Aorta (tissue), 5 donors: ENCODE measurements at regions not wholly inside any gene's neighbourhood (a gene's known extent, or its start where the extent isn't known, plus 50 kb on each side); places are given as distances from the start of the nearest gene placed in this dataset.

Experiments used
- ATAC-seq: fragments of 200-7000 bp; cut with Tn5 transposase; one replicate; pipeline ENCODE4 v1.9.1; 2022; ENCODE audit warnings: moderate library complexity; ENCODE audit not compliant: low FRiP score
- DNase-seq, 2 donors: peaks; one replicate each; pipeline ENCODE4 v3.0.0-alpha.2; 2020
- H3K27ac ChIP-seq, 2 donors: one replicate each; pipeline ENCODE4 v1.5.1; 2013; ENCODE audit warnings: low read length in 2 of 2, mild to moderate bottlenecking in 2 of 2, moderate library complexity in 2 of 2, control low read depth in 1 of 2, inconsistent platforms in 1 of 2, low read depth in 1 of 2
- H3K27me3 ChIP-seq, 2 donors: one replicate each; pipeline ENCODE4 v1.6.1; 2013; ENCODE audit warnings: control low read depth in 1 of 2, low read length in 1 of 2, mild to moderate bottlenecking in 1 of 2, moderate library complexity in 1 of 2; ENCODE audit not compliant: insufficient read depth in 2 of 2, control insufficient read depth in 1 of 2
- H3K36me3 ChIP-seq, 2 donors: one replicate each; pipeline ENCODE4 v1.6.1; 2013; ENCODE audit warnings: control low read depth in 1 of 2, low read length in 1 of 2, mild to moderate bottlenecking in 1 of 2; ENCODE audit not compliant: insufficient read depth in 2 of 2, control insufficient read depth in 1 of 2
- H3K4me1 ChIP-seq, 2 donors: one replicate each; pipeline ENCODE4 v1.6.1; 2013; ENCODE audit warnings: low read length in 2 of 2, control low read depth in 1 of 2, mild to moderate bottlenecking in 1 of 2, moderate library complexity in 1 of 2; ENCODE audit not compliant: insufficient read depth in 2 of 2, control insufficient read depth in 1 of 2
- H3K4me3 ChIP-seq, 2 donors: one replicate each; pipeline ENCODE4 v1.5.1; 2013; ENCODE audit warnings: low read length in 2 of 2, control low read depth in 1 of 2, mild to moderate bottlenecking in 1 of 2
- H3K9me3 ChIP-seq: one replicate; pipeline ENCODE4 v1.6.1; 2013; ENCODE audit warnings: mild to moderate bottlenecking, low read length; ENCODE audit not compliant: control insufficient read depth
- WGBS, 2 donors: extraction: QIAGEN DNeasy Blood & Tissue Kit; methylation state at CpG; one replicate each; pipeline ENCODE4 v1.1.7; 2013; 5-methylcytosine and 5-hydroxymethylcytosine counted together
- intact Hi-C, 2 donors: fragments of 100-400 bp; cut with DNase I; formaldehyde crosslinking; loops; one replicate each; pipeline versions ENCODE4 v1.14.2 to v1.15.0; 2022
- donor health status: healthy with polysubstance abuse.
- donor health status: Bipolar disorder and iron deficiency.
- donor health status: DM: no; HTN: no; CAD: no.
- donor health status: DM: no; HTN: no; CAD: no.
- donor health status: DM: yes; HTN: yes; CAD: no.

DNA sequence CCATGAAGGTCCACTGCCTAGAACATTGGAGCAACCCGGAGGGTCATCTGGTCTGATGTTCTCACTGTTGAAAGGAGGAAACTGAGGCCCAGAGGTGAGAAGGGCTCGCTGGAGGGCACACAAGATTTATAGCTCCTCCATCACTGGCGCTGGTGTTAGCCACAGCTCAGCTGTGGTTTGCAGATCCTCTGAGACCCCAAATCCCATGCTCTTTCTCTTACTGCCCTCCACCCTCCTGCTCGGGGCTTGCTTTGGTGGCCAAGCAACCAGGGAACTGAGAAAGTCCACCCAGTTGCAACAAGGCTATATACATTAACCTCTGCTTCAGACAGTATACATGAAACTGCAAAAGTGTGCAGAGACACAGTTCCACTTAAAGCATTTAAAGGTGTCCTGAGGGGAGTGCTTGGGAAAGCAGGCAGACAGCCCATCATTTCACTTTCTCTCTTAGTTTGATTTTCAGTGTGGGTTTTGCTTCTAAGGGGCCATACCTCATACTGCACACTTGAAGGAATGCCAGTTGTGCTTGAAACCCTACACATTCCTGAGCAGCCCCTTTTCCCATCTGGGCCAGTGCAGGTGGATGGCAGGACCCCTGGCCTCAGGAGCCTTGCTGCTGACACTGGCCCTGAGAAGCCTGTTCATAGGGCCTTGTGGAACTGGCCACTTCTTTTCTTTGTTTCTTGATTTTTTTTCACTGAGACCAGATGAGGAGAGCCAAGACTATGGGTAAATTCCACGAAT, 347.6 kb downstream of the CDC5L start:
- no peak for ATAC-seq
- Histone ChIP-seq H3K27me3 (no peaks in the 10 kb centered on the region), H3K4me3 (no peak overlapping the region), H3K9me3 (no peaks in the 10 kb centered on the region), H3K4me1 (no peaks in the 10 kb centered on the region), H3K27ac (no peak overlapping the region), H3K36me3 (no peaks in the 10 kb centered on the region)
- intact Hi-C loops = no loop called here
- DNase-seq = no peak
- WGBS, 2 donors = 89 to 92% methylated on average over 5 of the region's 5 CpGs

DNA sequence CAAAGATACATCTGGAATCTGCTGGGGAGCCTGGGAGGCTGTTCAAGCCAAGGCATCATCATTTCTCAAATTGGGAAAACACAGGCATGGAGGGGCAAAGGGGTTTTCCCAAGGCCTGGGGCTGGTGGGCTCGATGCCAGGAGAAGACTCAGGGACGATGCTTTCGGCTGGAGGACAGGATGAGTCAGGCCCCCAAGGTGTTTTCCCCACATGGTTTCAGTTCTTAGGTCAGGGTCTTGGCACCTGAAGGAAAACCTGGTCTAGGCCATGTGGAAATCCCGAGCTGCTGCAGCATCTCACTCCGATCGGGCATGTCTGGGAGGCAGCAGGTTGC, 348.1 kb downstream of the CDC5L start:
- WGBS, 2 donors = 86 to 87% methylated on average over 6 of the region's 6 CpGs
- DNase-seq (no peak), ATAC-seq (no peak)
- Histone ChIP-seq H3K9me3 (no peaks in the 10 kb centered on the region), H3K36me3 (no peaks in the 10 kb centered on the region), H3K27ac (no peak overlapping the region), H3K27me3 (no peaks in the 10 kb centered on the region), H3K4me1 (no peaks in the 10 kb centered on the region), H3K4me3 (no peak overlapping the region)
- intact Hi-C loops = no loop called here

DNA sequence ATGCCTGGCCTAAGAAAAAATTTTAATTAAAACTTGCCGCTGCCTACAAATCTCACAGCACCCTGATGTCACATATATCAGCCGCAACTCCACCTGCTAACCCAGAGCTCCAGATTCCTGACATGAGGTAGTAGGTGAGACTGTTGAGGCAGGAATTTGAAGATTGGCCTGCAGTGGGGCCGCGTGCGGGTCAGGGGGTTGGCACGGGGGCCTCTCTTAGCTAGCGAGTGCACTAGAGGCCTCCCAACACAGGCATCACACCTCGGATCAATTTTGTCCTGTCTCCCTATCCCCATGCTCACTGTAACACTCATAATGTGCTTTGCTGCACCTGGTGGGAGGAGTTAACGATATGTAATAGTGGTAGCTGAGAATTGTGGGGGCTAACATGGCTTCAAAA, 349.8 kb downstream of the CDC5L start:
- no peaks in the 10 kb centered on the region for H3K36me3 ChIP-seq
- intact Hi-C loops = no loop called here
- DNase-seq = no peak
- WGBS, 2 donors = 95 to 97% methylated on average over 9 of the region's 9 CpGs
- no peak overlapping the region for H3K27ac ChIP-seq
- H3K4me1 ChIP-seq = no peaks in the 10 kb centered on the region
- H3K4me3 ChIP-seq = no peak overlapping the region
- no peaks in the 10 kb centered on the region for H3K9me3 ChIP-seq
- no peak for ATAC-seq
- no peaks in the 10 kb centered on the region for H3K27me3 ChIP-seq

DNA sequence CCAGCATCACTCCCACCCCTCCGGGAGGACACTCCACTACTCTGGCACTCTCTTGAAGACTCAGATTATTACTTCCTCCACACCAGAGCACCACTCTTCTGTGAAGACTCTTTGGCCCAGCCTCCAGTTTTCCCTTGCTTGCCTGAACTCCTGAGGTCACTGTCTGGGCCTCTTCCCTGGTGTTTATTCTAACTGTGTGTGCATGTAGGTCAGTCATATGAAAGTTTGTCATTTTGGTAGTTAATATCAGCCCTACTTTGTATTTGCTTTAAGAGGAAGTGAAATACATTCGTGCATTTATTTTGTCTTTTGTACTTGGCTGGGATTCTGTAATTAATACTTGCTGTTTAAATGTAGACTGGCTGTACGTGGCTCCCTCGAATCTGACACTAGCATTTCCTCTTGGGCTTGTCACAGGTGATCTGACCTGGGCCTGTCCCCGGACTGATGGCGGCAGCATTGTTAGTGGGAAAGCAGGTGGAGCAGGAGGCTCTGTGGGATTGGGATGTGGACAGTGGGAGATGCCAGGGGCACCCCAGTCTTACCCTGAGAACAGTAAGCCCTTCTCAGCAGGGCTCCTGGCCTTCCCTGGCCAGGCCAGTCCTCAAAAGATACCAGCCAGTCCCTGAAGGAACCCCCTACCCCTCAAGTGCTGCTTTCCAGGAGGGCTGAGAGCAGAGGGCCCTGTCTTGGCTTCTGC, 350.5 kb downstream of the CDC5L start:
- WGBS, 2 donors = 88 to 90% methylated on average over 6 of the region's 6 CpGs
- H3K27me3 ChIP-seq = no peaks in the 10 kb centered on the region
- H3K36me3 ChIP-seq = no peaks in the 10 kb centered on the region
- ATAC-seq = no peak
- no peaks in the 10 kb centered on the region for H3K9me3 ChIP-seq
- H3K27ac ChIP-seq = no peak overlapping the region
- no peak overlapping the region for H3K4me3 ChIP-seq
- H3K4me1 ChIP-seq = no peaks in the 10 kb centered on the region
- DNase-seq = no peak
- intact Hi-C loops = no loop called here

DNA sequence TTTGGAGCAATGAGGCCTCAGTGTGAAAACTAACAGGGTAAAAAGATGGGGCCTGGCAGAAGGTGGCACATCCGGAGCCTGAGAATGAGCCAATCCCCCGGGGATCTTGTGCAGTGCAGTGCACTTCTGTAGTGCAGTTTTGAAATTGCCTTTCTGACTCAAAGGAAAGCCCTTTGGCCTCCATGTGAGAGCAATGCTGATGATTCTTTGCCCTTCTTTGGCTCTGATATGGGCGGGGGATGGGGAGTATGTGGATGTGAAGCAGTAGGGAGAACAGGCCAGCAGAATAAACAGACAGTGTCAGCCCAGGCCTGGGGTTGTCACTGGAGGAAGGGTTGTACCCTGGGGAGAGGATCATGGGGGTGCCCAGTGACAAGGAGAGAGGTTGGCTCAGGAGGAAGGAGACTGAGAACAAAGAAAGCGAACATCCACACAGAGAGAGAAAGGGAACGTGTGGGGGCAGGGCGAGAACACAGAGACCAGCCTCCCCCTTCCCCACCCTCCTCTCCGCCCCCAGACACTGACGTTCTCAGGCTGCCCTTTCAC, 351.2 kb downstream of the CDC5L start:
- no peaks in the 10 kb centered on the region for H3K36me3 ChIP-seq
- no peak for DNase-seq
- intact Hi-C loops = no loop called here
- ATAC-seq = no peak
- H3K9me3 ChIP-seq = no peaks in the 10 kb centered on the region
- no peak overlapping the region for H3K27ac ChIP-seq
- H3K27me3 ChIP-seq = no peaks in the 10 kb centered on the region
- no peaks in the 10 kb centered on the region for H3K4me1 ChIP-seq
- no peak overlapping the region for H3K4me3 ChIP-seq
- 78 to 79% methylated on average over 8 of the region's 8 CpGs for WGBS, 2 donors

DNA sequence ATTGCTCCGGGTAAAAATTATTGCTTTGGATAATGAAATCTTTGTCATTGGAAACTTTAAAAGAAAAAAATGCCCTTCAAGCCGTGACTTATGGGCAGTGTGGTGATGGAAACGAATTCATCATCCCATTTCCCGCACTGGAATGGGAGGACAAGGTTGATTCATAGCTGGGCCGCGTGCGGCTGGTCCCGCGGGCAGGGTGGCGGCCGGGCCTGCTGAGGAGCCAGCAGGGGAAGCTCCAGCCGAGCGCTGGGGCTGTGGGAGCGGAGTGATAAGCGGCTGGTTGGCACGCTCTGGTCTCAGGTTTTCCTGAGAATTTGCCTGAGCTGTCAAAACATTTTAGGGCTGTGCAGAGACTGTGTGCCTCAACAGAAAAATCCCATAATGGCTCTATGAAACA, 351.7 kb downstream of the CDC5L start:
- Histone ChIP-seq H3K4me1 (no peaks in the 10 kb centered on the region), H3K9me3 (no peaks in the 10 kb centered on the region), H3K27ac (no peak overlapping the region), H3K27me3 (no peaks in the 10 kb centered on the region), H3K36me3 (no peaks in the 10 kb centered on the region), H3K4me3 (no peak overlapping the region)
- DNase-seq (no peak), ATAC-seq (no peak)
- intact Hi-C loops = no loop called here
- 46 to 64% methylated on average over 16 of the region's 16 CpGs for WGBS, 2 donors

DNA sequence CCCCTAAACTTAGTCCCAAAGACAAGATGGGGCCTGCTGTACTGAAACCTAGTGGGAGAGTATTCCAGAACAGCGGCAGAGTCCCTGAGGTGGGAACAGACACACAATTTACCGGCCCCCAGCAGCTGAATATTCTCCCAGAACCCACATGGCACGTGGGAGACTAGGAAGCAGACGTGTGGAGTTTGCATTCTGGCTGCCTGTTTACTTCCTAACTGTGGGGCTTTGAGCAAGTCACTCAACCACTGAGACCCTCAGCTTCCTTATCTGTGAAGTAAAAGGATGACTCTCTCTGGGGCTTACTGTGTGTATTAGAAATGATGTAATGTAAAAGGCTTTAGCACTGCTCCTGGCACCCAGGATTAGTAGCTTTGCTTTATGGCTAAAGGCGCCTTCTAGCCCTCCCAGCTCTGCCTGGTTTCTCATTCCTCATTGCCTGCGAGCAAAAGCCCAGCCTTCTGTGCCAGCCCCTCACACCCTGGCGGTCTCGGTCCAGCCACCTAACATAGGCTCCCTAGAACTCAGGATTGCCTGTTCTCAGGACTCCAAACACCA, 353.1 kb downstream of the CDC5L start:
- DNase-seq (no peak), ATAC-seq (no peak)
- H3K27ac ChIP-seq = no peak overlapping the region
- 94 to 95% methylated on average over 8 of the region's 8 CpGs for WGBS, 2 donors
- H3K4me3 ChIP-seq = no peak overlapping the region
- intact Hi-C loops = no loop called here
- H3K36me3 ChIP-seq = no peaks in the 10 kb centered on the region
- no peaks in the 10 kb centered on the region for H3K4me1 ChIP-seq
- no peaks in the 10 kb centered on the region for H3K27me3 ChIP-seq
- H3K9me3 ChIP-seq = no peaks in the 10 kb centered on the region

DNA sequence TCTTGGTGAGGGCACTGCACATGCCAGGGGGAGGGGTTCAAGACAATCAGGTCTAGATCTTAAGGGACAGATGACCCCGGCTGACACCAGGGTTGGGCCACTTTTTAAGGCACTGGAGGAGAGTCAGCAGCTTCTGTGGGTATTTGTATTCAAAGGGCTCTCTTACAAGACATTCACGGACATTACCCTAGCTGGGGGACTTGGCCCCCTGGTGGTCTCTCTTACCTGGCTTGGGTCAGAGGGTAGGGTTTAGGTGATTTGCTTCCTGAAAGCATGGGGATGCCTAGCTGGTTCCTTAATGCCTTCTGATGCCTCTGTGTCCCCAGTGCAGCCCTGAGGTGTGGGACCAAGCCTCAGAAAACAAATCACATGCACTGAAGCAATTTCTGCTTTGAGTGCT, 354.7 kb downstream of the CDC5L start:
- H3K36me3 ChIP-seq = no peaks in the 10 kb centered on the region
- intact Hi-C loops = no loop called here
- no peak overlapping the region for H3K4me3 ChIP-seq
- no peaks in the 10 kb centered on the region for H3K27me3 ChIP-seq
- DNase-seq (no peak), ATAC-seq (no peak)
- no peaks in the 10 kb centered on the region for H3K4me1 ChIP-seq
- H3K9me3 ChIP-seq = no peaks in the 10 kb centered on the region
- 87 to 100% methylated on average over 2 of the region's 2 CpGs for WGBS, 2 donors
- no peak overlapping the region for H3K27ac ChIP-seq
